ENCODE measurements at regions not wholly inside any gene's neighbourhood (a gene's known extent, or its start where the extent isn't known, plus 50 kb on each side); places are given as distances from the start of the nearest gene placed in this dataset.
A peak's percentile ranks its signal among the peaks of the same experiment; 100 is the strongest.

DNA sequence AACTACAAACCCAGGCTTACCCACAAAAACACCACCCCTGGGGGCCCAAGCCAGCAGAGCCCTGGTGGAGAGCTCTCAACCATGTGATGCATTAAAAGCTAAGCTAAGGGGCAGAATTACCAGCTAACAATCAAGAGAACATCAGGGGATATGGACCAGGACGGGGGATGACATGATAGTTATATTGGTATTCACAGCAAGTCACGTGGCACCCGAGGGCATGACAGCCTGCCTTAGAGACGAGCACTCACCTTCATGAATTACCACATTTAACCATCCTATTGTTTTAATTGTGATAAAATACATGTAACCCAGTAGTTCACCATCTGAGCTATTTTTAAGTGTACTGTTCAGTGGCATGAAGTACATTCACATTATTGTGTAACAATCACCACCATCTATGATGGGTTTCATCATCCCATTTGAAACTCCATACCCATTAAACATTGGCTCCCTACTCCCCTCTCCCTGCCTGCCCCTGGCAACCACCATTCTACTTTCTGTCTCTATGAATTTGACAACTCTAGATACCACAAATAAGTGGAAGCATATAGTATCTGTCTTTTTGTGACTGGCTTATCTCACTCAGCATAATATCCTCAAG, 245.6 kb downstream of the ANAPC1 start:
- Histone ChIP-seq H3K4me3 (ENCODE audit: low read depth, low read length) (no peak overlapping the region), H3K23ac (ENCODE audit: low read length) (no peak overlapping the region), H3K4ac (ENCODE audit: low read depth, low read length) (no peak overlapping the region), H3K36me3 (ENCODE audit: control insufficient read depth in 1 of 2, insufficient read depth in 2 of 2, low read length in 2 of 2) (no peaks in the 10 kb centered on the region), H3K4me2 (ENCODE audit: low read length) (no peak overlapping the region), H2BK120ac (ENCODE audit: insufficient read depth, low read length, poor library complexity) (no peak overlapping the region), H2BK12ac (ENCODE audit: low read length) (no peak overlapping the region), H2AK5ac (ENCODE audit: low read length) (no peak overlapping the region), H4K8ac (ENCODE audit: low read depth, low read length) (no peak overlapping the region), H3K14ac (ENCODE audit: low read length) (no peak overlapping the region), H3K27ac (ENCODE audit: low read depth, low read length) (no peak overlapping the region), H3K9me3 (ENCODE audit: insufficient read depth, low read depth, low read length) (no peaks in the 10 kb centered on the region), H4K12ac (ENCODE audit: low read depth, low read length) (no peak overlapping the region), H3K18ac (ENCODE audit: low read length) (no peak overlapping the region), H3K4me1 (ENCODE audit: control insufficient read depth in 1 of 2, insufficient read depth in 2 of 2, low read length in 2 of 2) (peaks cover 0 to 3% of the 10 kb centered on the region in 2 experiments), H3K79me2 (ENCODE audit: control insufficient read depth, insufficient read depth, low read length, poor library complexity) (no peaks in the 10 kb centered on the region), H3K9ac (ENCODE audit: low read length) (no peak overlapping the region), H2BK5ac (ENCODE audit: low read depth, low read length, poor library complexity) (no peak overlapping the region), H4K91ac (ENCODE audit: low read depth, low read length) (no peak overlapping the region), H3K79me1 (ENCODE audit: low read length) (no peaks in the 10 kb centered on the region), H2AFZ (ENCODE audit: insufficient read depth, low read length, poor library complexity) (no peak overlapping the region), H3K27me3 (ENCODE audit: insufficient read depth, low read length) (no peaks in the 10 kb centered on the region)
- no peak for DNase-seq
- WGBS (ENCODE audit: extremely low coverage, insufficient coverage, insufficient read length) = no CpG with 5 or more reads among the region's 4 CpGs

DNA sequence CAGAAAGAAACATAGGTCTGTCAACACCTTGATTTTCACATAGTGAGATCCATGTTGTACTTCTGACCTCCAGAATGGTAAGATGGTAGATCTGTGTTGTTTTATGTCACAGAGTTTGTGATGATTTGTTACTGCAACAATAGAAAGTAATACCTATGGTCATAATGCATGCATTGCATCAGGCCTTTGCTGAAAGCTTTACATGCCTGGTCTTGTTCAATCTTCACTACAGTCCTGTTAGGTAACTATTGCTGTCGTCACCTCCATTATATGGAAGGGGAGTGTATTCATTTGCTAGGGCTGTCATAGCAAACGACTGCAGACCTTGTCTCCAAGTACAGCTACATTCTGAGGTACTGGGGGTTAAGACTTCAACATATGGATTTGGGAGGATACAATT, 243.5 kb downstream of the ANAPC1 start:
- peak in 1 of 2 donors; percentile 70 for DNase-seq
- Histone ChIP-seq H2AFZ (ENCODE audit: insufficient read depth, low read length, poor library complexity) (no peak overlapping the region), H3K4ac (ENCODE audit: low read depth, low read length) (no peak overlapping the region), H3K4me2 (ENCODE audit: low read length) (no peak overlapping the region), H2BK5ac (ENCODE audit: low read depth, low read length, poor library complexity) (no peak overlapping the region), H3K14ac (ENCODE audit: low read length) (no peak overlapping the region), H3K79me2 (ENCODE audit: control insufficient read depth, insufficient read depth, low read length, poor library complexity) (no peaks in the 10 kb centered on the region), H3K27me3 (ENCODE audit: insufficient read depth, low read length) (no peaks in the 10 kb centered on the region), H3K9ac (ENCODE audit: low read length) (no peak overlapping the region), H3K23ac (ENCODE audit: low read length) (no peak overlapping the region), H3K79me1 (ENCODE audit: low read length) (no peaks in the 10 kb centered on the region), H3K27ac (ENCODE audit: low read depth, low read length) (no peak overlapping the region), H3K9me3 (ENCODE audit: insufficient read depth, low read depth, low read length) (no peaks in the 10 kb centered on the region), H3K4me3 (ENCODE audit: low read depth, low read length) (no peak overlapping the region), H4K12ac (ENCODE audit: low read depth, low read length) (no peak overlapping the region), H3K36me3 (ENCODE audit: control insufficient read depth in 1 of 2, insufficient read depth in 2 of 2, low read length in 2 of 2) (no peaks in the 10 kb centered on the region), H3K18ac (ENCODE audit: low read length) (no peak overlapping the region), H4K8ac (ENCODE audit: low read depth, low read length) (no peak overlapping the region), H2AK5ac (ENCODE audit: low read length) (no peak overlapping the region), H2BK120ac (ENCODE audit: insufficient read depth, low read length, poor library complexity) (no peak overlapping the region), H2BK12ac (ENCODE audit: low read length) (no peak overlapping the region), H4K91ac (ENCODE audit: low read depth, low read length) (no peak overlapping the region), H3K4me1 (ENCODE audit: control insufficient read depth in 1 of 2, insufficient read depth in 2 of 2, low read length in 2 of 2) (peaks cover 0 to 3% of the 10 kb centered on the region in 2 experiments)
- no CpG with 5 or more reads among the region's 2 CpGs for WGBS (ENCODE audit: extremely low coverage, insufficient coverage, insufficient read length)

DNA sequence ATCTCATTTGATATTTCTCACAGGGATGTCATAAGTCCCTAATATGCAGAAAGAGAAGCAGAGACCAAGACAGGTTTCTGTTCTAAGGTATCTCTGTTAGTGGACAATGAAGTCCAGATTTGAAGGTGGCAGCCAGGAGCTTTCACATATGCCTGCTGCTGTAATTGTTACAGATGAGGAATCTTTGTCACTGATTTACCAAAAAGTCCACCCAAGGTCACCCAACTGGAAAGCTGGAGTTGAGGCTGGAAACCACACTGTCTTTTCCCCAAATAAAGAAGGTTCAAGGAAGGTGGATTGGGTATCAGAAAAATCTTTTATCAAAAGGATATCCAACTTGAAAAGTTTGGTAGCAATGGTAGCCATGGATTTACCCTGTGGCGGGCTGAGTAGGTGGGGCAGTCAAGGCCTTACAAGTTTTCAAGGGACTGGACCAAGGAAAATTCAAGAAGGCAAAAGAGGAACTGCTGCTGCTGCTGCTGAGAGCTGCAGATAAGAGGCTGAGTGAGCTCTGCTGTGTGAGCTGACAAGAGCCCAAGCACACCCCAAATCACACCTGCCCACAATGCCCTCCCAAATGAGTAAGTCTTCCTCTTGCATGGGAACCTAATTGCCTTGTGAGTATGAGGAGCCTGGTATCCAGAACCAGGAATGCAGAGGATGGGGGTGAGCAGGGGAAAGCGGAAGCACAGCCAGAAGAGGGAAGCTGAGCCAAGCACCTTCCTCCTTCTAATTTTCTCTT, 241.2 kb downstream of the ANAPC1 start:
- no peak overlapping the region for H4K8ac ChIP-seq (ENCODE audit: low read depth, low read length)

DNA sequence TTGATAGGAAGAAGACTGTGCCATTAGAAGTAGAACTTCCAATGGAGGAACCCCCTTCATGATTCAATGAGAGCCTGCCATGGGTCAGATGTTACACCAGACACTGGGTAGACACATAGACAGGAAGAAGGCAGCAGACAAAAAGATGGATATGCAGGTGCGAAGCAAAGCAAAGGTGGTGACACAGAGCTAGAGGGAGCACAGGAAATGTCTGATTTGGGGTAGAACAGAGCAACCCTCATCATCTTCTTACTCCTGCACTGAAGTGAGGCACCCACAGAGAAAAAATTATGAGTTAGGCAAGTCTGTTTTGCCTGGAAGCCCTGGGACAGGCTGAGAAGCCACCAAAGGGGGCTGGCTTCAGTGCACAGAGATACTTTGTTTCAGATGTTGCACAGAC, 240.2 kb downstream of the ANAPC1 start:
- Histone ChIP-seq H2BK5ac (ENCODE audit: low read depth, low read length, poor library complexity) (no peak overlapping the region), H3K27ac (ENCODE audit: low read depth, low read length) (no peak overlapping the region), H3K9me3 (ENCODE audit: insufficient read depth, low read depth, low read length) (no peaks in the 10 kb centered on the region), H3K14ac (ENCODE audit: low read length) (no peak overlapping the region), H3K79me2 (ENCODE audit: control insufficient read depth, insufficient read depth, low read length, poor library complexity) (no peaks in the 10 kb centered on the region), H3K4me1 (ENCODE audit: control insufficient read depth in 1 of 2, insufficient read depth in 2 of 2, low read length in 2 of 2) (peaks cover 0 to 3% of the 10 kb centered on the region in 2 experiments), H4K8ac (ENCODE audit: low read depth, low read length) (no peak overlapping the region), H3K27me3 (ENCODE audit: insufficient read depth, low read length) (no peaks in the 10 kb centered on the region), H3K23ac (ENCODE audit: low read length) (no peak overlapping the region), H3K4me2 (ENCODE audit: low read length) (no peak overlapping the region), H3K9ac (ENCODE audit: low read length) (no peak overlapping the region), H3K4ac (ENCODE audit: low read depth, low read length) (no peak overlapping the region), H3K79me1 (ENCODE audit: low read length) (no peaks in the 10 kb centered on the region), H2AK5ac (ENCODE audit: low read length) (no peak overlapping the region), H3K4me3 (ENCODE audit: low read depth, low read length) (no peak overlapping the region), H4K12ac (ENCODE audit: low read depth, low read length) (no peak overlapping the region), H3K36me3 (ENCODE audit: control insufficient read depth in 1 of 2, insufficient read depth in 2 of 2, low read length in 2 of 2) (no peaks in the 10 kb centered on the region), H3K18ac (ENCODE audit: low read length) (no peak overlapping the region), H2BK12ac (ENCODE audit: low read length) (no peak overlapping the region), H2AFZ (ENCODE audit: insufficient read depth, low read length, poor library complexity) (no peak overlapping the region), H4K91ac (ENCODE audit: low read depth, low read length) (no peak overlapping the region), H2BK120ac (ENCODE audit: insufficient read depth, low read length, poor library complexity) (no peak overlapping the region)
- no peak for DNase-seq
- WGBS (ENCODE audit: extremely low coverage, insufficient coverage, insufficient read length) = no CpG with 5 or more reads among the region's 1 CpG

More for the DNA sequence above, 241.2 kb downstream of the ANAPC1 start:
- Histone ChIP-seq H4K91ac (ENCODE audit: low read depth, low read length) (no peak overlapping the region), H3K4me1 (ENCODE audit: control insufficient read depth in 1 of 2, insufficient read depth in 2 of 2, low read length in 2 of 2) (peaks cover 0 to 3% of the 10 kb centered on the region in 2 experiments), H4K12ac (ENCODE audit: low read depth, low read length) (no peak overlapping the region), H3K9ac (ENCODE audit: low read length) (no peak overlapping the region), H2AFZ (ENCODE audit: insufficient read depth, low read length, poor library complexity) (no peak overlapping the region), H3K27ac (ENCODE audit: low read depth, low read length) (no peak overlapping the region), H3K4me2 (ENCODE audit: low read length) (no peak overlapping the region), H3K27me3 (ENCODE audit: insufficient read depth, low read length) (no peaks in the 10 kb centered on the region), H3K9me3 (ENCODE audit: insufficient read depth, low read depth, low read length) (no peaks in the 10 kb centered on the region), H2BK12ac (ENCODE audit: low read length) (no peak overlapping the region), H3K18ac (ENCODE audit: low read length) (no peak overlapping the region), H3K4me3 (ENCODE audit: low read depth, low read length) (no peak overlapping the region), H3K4ac (ENCODE audit: low read depth, low read length) (no peak overlapping the region), H2AK5ac (ENCODE audit: low read length) (no peak overlapping the region), H3K79me1 (ENCODE audit: low read length) (no peaks in the 10 kb centered on the region), H2BK5ac (ENCODE audit: low read depth, low read length, poor library complexity) (no peak overlapping the region), H2BK120ac (ENCODE audit: insufficient read depth, low read length, poor library complexity) (no peak overlapping the region), H3K14ac (ENCODE audit: low read length) (no peak overlapping the region), H3K36me3 (ENCODE audit: control insufficient read depth in 1 of 2, insufficient read depth in 2 of 2, low read length in 2 of 2) (no peaks in the 10 kb centered on the region), H3K23ac (ENCODE audit: low read length) (no peak overlapping the region), H3K79me2 (ENCODE audit: control insufficient read depth, insufficient read depth, low read length, poor library complexity) (no peaks in the 10 kb centered on the region)
- no peak for DNase-seq
- WGBS (ENCODE audit: extremely low coverage, insufficient coverage, insufficient read length) = no CpG with 5 or more reads among the region's 2 CpGs
